HCT116 (cell line): ENCODE measurements at regions not wholly inside any gene's neighbourhood (a gene's known extent, or its start where the extent isn't known, plus 50 kb on each side); places are given as distances from the start of the nearest gene placed in this dataset.

Experiments
- ATAC-seq: fragments of 200-7000 bp; cut with Tn5 transposase; 2 replicates; pipeline ENCODE4 v1.9.1; 2020; ENCODE audit warnings: mild to moderate bottlenecking, moderate library complexity
- BruUV-seq: library from RNA; stranded (reverse); fragments of 400-500 nt; replicated peaks from 2 replicates; lab custom pipeline; 2021; lab: Mats Ljungman, UMichigan
- CTCF ChIA-PET: fragments of 300-600 bp; sonication (Branson Sonifier 250); formaldehyde crosslinking; loops from one replicate; lab custom pipeline; 2021; ENCODE audit warnings: antibody characterized with exemption; lab: Charles Lee
- POLR2A ChIA-PET: fragments of 300-600, 350-600 bp; sonication (Branson Sonifier 250); formaldehyde crosslinking; loops from one replicate; lab custom pipeline; 2021; ENCODE audit warnings: antibody characterized with exemption; lab: Charles Lee
- RAD21 ChIA-PET, 2 experiments: fragments of 300-600 bp; sonication (Branson Sonifier 250); formaldehyde crosslinking; loops; one replicate each; lab custom pipeline; 2023; ENCODE audit warnings: low total read pairs in 2 of 2; ENCODE audit not compliant: uncharacterized antibody in 2 of 2, unreplicated experiment in 2 of 2, low non-redundant PET in 1 of 2; lab: Charles Lee
- DNase-seq: peaks from one replicate; pipeline ENCODE4 v3.0.0-alpha.2; 2010; ENCODE audit warnings: low read depth, low spot score
- H2AFZ ChIP-seq: fragments of 200-600 bp; shearing (Covaris generic), sonication (generic); 2 replicates; pipeline ENCODE4 v1.6.1; 2017; ENCODE audit warnings: low read depth, mixed run types, mixed read lengths, antibody characterized with exemption, low read length; ENCODE audit not compliant: poor library complexity, severe bottlenecking
- H3K27ac ChIP-seq: 2 replicates; pipeline ENCODE4 v1.5.1; 2012; ENCODE audit warnings: low read depth, low read length
- H3K27me3 ChIP-seq: fragments of 200-600 bp; sonication (generic); 2 replicates; pipeline ENCODE4 v1.6.1; 2016; ENCODE audit warnings: mixed run types, low read length, mixed read lengths; ENCODE audit not compliant: insufficient read depth
- H3K36me3 ChIP-seq, 2 experiments: fragments of 200-500 bp in 1 of 2; fragments of 200-600 bp in 1 of 2; sonication (Bioruptor generic) in 1 of 2; sonication (generic) in 1 of 2; 2 replicates each; pipeline versions ENCODE4 v1.5.1 to v1.6.1; 2014 to 2016; ENCODE audit warnings: low read length in 2 of 2, inconsistent platforms in 1 of 2, mixed read lengths in 1 of 2, mixed run types in 1 of 2; ENCODE audit not compliant: insufficient read depth in 2 of 2, control insufficient read depth in 1 of 2
- H3K4me1 ChIP-seq, 2 experiments: fragments of 200-600 bp in 1 of 2; sonication (generic) in 1 of 2; 2 replicates each; pipeline versions ENCODE4 v1.5.1 to v1.6.1; 2012 to 2017; ENCODE audit warnings: low read length in 2 of 2, inconsistent platforms in 1 of 2, mild to moderate bottlenecking in 1 of 2, mixed read lengths in 1 of 2, mixed run types in 1 of 2, moderate library complexity in 1 of 2; ENCODE audit not compliant: insufficient read depth in 2 of 2, control insufficient read depth in 1 of 2
- H3K4me2 ChIP-seq: fragments of 200-600 bp; sonication (generic); 2 replicates; pipeline ENCODE4 v1.6.1; 2017; ENCODE audit warnings: mixed run types, low read length, mixed read lengths
- H3K4me3 ChIP-seq, 2 experiments: fragments of 200-600 bp in 1 of 2; sonication (generic) in 1 of 2; replicated peaks in 1 of 2; 2 replicates each; pipeline ENCODE4 v1.5.1; 2011 to 2016; ENCODE audit warnings: low read length in 2 of 2, control low read depth in 1 of 2, low read depth in 1 of 2, mild to moderate bottlenecking in 1 of 2, mixed read lengths in 1 of 2, mixed run types in 1 of 2
- H3K79me2 ChIP-seq: fragments of 200-600 bp; sonication (generic); 2 replicates; pipeline ENCODE4 v1.6.1; 2017; ENCODE audit warnings: mild to moderate bottlenecking, mixed run types, low read length, moderate library complexity, mixed read lengths; ENCODE audit not compliant: insufficient read depth
- H3K9ac ChIP-seq: fragments of 200-600 bp; sonication (generic); 2 replicates; pipeline ENCODE4 v1.6.1; 2016; ENCODE audit warnings: low read length, mixed read lengths
- H3K9me2 ChIP-seq: fragments of 200-600 bp; sonication (generic), shearing (Covaris generic); 2 replicates; pipeline ENCODE4 v1.6.1; 2017; ENCODE audit warnings: mixed run types, mild to moderate bottlenecking, moderate library complexity; ENCODE audit not compliant: insufficient read depth
- H3K9me3 ChIP-seq, 2 experiments: fragments of 200-500 bp in 1 of 2; fragments of 200-600 bp in 1 of 2; sonication (Bioruptor generic) in 1 of 2; sonication (generic) in 1 of 2; 2 replicates each; pipeline ENCODE4 v1.6.1; 2014 to 2017; ENCODE audit warnings: low read length in 2 of 2, mixed read lengths in 2 of 2, inconsistent platforms in 1 of 2, low read depth in 1 of 2, mild to moderate bottlenecking in 1 of 2, mixed run types in 1 of 2, moderate library complexity in 1 of 2; ENCODE audit not compliant: control insufficient read depth in 1 of 2, insufficient read depth in 1 of 2
- H4K20me1 ChIP-seq: fragments of 200-600 bp; sonication (generic), shearing (Covaris generic); 2 replicates; pipeline ENCODE4 v1.6.1; 2017; ENCODE audit warnings: mixed run types, mild to moderate bottlenecking, moderate library complexity; ENCODE audit not compliant: insufficient read depth
- CBX3 ChIP-seq: IDR thresholded peaks from 2 replicates; pipeline ENCODE4 v1.6.1; 2012; ENCODE audit warnings: low read depth
- CEBPB ChIP-seq: IDR thresholded peaks from 2 replicates; pipeline ENCODE4 v1.6.1; 2012; ENCODE audit warnings: low read depth
- CTCF ChIP-seq, 3 experiments: fragments of 200-600 bp in 1 of 3; sonication (generic) in 1 of 3; IDR thresholded peaks in 2 of 3; conservative IDR thresholded peaks in 1 of 3; 2 replicates each; pipeline ENCODE4 v1.5.1; 2012 to 2017; ENCODE audit warnings: low read depth in 2 of 3, low read length in 2 of 3, antibody characterized with exemption in 1 of 3, borderline replicate concordance in 1 of 3, control low read depth in 1 of 3, mild to moderate bottlenecking in 1 of 3, mixed read lengths in 1 of 3, mixed run types in 1 of 3, moderate library complexity in 1 of 3; ENCODE audit not compliant: insufficient read depth in 1 of 3
- ELF1 ChIP-seq: IDR thresholded peaks from 2 replicates; pipeline ENCODE4 v1.6.1; 2012; ENCODE audit warnings: low read depth, borderline replicate concordance
- EZH2phosphoT487 ChIP-seq: fragments of 200-600 bp; IDR thresholded peaks from 2 replicates; pipeline ENCODE4 v1.6.1; 2018; ENCODE audit warnings: antibody characterized with exemption, borderline replicate concordance
- JUND ChIP-seq: IDR thresholded peaks from 2 replicates; pipeline ENCODE4 v1.6.1; 2012
- POLR2A ChIP-seq: IDR thresholded peaks from 2 replicates; pipeline ENCODE4 v1.7.0; 2011; ENCODE audit warnings: borderline replicate concordance; ENCODE audit not compliant: insufficient read depth, insufficient read length; ENCODE audit errors: extremely low read depth
- RAD21 ChIP-seq: IDR thresholded peaks from 2 replicates; pipeline ENCODE4 v1.6.1; 2012; ENCODE audit warnings: low read depth, mild to moderate bottlenecking
- SIN3A ChIP-seq: IDR thresholded peaks from 2 replicates; pipeline ENCODE4 v1.6.1; 2012; ENCODE audit warnings: low read depth
- SP1 ChIP-seq: IDR thresholded peaks from 2 replicates; pipeline ENCODE4 v1.6.1; 2012; ENCODE audit warnings: low read depth
- SRF ChIP-seq: IDR thresholded peaks from 2 replicates; pipeline ENCODE4 v1.6.1; 2012; ENCODE audit warnings: low read depth
- TCF7L2 ChIP-seq: IDR thresholded peaks from 2 replicates; pipeline ENCODE4 v1.7.0; 2011; ENCODE audit warnings: borderline replicate concordance, inconsistent platforms; ENCODE audit not compliant: insufficient read depth, insufficient read length; ENCODE audit errors: extremely low read depth
- ZBTB33 ChIP-seq: IDR thresholded peaks from 2 replicates; pipeline ENCODE4 v1.6.1; 2011; ENCODE audit warnings: mild to moderate bottlenecking, low read length, moderate library complexity; ENCODE audit not compliant: insufficient replicate concordance; ENCODE audit errors: extremely low read depth
- ZFX ChIP-seq: fragments of 450-650 bp; IDR thresholded peaks from 2 replicates; pipeline ENCODE4 v1.6.1; 2017
- ZNF274 ChIP-seq: fragments of 200-500 bp; sonication (Bioruptor generic); IDR thresholded peaks from 2 replicates; pipeline ENCODE4 v1.6.1; 2014; ENCODE audit warnings: mild to moderate bottlenecking, low read depth, low read length, inconsistent platforms
- intact Hi-C: fragments of 100-400 bp; cut with micrococcal nuclease; formaldehyde crosslinking; loops from 2 replicates; pipeline ENCODE4 v1.10.0; 2022
- TF ChIP-seq, protein P1 (sequence below): IDR thresholded peaks from 2 replicates; pipeline ENCODE4 v1.6.1; 2012
- TF ChIP-seq, protein P2 (sequence below): IDR thresholded peaks from 2 replicates; pipeline ENCODE4 v1.6.1; 2012

DNA sequence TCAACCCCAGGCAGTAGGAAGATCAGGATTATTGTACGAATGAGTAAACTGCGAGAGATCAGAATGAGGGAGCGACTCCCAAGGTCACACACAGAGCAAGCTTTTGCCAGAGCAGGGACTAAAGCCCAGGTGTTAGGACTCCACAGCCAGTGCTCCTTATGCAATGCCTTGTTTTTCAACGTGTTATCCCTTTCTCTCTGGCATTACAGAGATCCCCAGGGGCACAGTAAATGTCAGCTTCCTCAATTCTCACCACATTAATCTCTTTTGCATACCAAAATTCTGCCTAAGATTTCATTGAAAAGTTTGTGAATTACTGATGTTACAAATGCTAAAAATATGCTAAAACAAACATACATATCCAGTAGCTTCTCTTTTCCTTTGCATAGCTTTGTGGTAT lies 68.1 kb upstream of the CES5A start:
- Histone ChIP-seq H3K79me2 (no peaks in the 10 kb centered on the region), H3K4me1 (no peaks in the 10 kb centered on the region), H3K4me3 (no peak overlapping the region), H4K20me1 (no peaks in the 10 kb centered on the region), H3K27ac (no peak overlapping the region), H3K9me2 (no peaks in the 10 kb centered on the region), H3K27me3 (peaks cover 21% of the 10 kb centered on the region), H3K4me2 (no peak overlapping the region), H3K36me3 (no peaks in the 10 kb centered on the region), H3K9ac (no peak overlapping the region), H2AFZ (no peak overlapping the region), H3K9me3 (no peaks in the 10 kb centered on the region)
- ATAC-seq (no peak), DNase-seq (no peak)
- ChIA-PET POLR2A (no interaction called here), RAD21 (no interaction called here), CTCF (interaction anchor here (0.7 to 4.3 kb wide), 4 partner anchors 9 to 846 kb away, joined by 3 to 17 read pairs (median 7); no protein-coding TSS in a partner anchor)
- intact Hi-C loops = no loop called here
- TF ChIP-seq, protein P1, sequence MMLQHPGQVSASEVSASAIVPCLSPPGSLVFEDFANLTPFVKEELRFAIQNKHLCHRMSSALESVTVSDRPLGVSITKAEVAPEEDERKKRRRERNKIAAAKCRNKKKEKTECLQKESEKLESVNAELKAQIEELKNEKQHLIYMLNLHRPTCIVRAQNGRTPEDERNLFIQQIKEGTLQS = no peak
- TF ChIP-seq TCF7L2 = no peak
- no peak for TF ChIP-seq RAD21
- no peak for TF ChIP-seq JUND
- TF ChIP-seq EZH2phosphoT487 = no peak
- no peak for TF ChIP-seq SP1
- TF ChIP-seq SRF = no peak
- TF ChIP-seq ZFX = no peak
- no peak for TF ChIP-seq SIN3A
- TF ChIP-seq, protein P2, sequence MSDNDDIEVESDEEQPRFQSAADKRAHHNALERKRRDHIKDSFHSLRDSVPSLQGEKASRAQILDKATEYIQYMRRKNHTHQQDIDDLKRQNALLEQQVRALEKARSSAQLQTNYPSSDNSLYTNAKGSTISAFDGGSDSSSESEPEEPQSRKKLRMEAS = no peak
- TF ChIP-seq CTCF (IDR thresholded peaks at IDR 0.05 in 2 of 3, conservative IDR thresholded peaks at IDR 0.05 in 1 of 3; ENCODE audit: borderline replicate concordance in 1 of 3, insufficient read depth in 1 of 3, low read depth in 2 of 3, low read length in 2 of 3) = no peak
- TF ChIP-seq POLR2A = no peak
- TF ChIP-seq ZNF274 = no peak
- no peak for TF ChIP-seq ZBTB33
- TF ChIP-seq CBX3 = no peak
- TF ChIP-seq ELF1 = no peak
- no peak for TF ChIP-seq CEBPB
- no TSS peak for BruUV-seq
